Stimulated activated CD4-positive, alpha-beta T cell treated with anti-CD3 and anti-CD28 coated beads, Interleukin-15, amount 100 ng/mL, for 24 hours (primary cell): ENCODE measurements at regions not wholly inside any gene's neighbourhood (a gene's known extent, or its start where the extent isn't known, plus 50 kb on each side); places are given as distances from the start of the nearest gene placed in this dataset.
"Not testable (repeated sequence)": the region's sequence is repeated elsewhere in the genome, so short reads cannot be mapped to it uniquely, and the experiment has no call there.

Experiments
- DNase-seq: peaks from one replicate; pipeline ENCODE4 v3.0.0-alpha.2; 2020

DNA sequence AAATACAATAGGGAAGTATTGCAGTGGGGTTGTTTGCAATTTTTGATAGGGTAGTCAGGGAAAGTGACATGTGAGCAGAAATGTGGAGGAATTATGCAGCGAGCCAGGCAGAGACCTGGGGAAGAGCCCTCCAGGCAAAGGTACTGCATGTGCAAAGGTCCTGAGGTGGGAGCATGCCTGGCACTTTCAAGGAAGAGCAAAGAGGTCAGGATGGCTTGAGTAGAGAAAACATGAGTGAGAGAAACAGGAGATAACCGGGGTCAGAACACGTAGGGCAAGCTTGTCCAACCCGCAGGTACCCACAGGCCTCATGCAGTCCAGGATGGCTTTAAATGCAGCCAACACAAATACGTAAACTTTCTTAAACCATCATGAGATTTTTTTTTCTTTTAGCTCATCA, 71.0 kb downstream of the COQ2 start:
- no peak for DNase-seq

DNA sequence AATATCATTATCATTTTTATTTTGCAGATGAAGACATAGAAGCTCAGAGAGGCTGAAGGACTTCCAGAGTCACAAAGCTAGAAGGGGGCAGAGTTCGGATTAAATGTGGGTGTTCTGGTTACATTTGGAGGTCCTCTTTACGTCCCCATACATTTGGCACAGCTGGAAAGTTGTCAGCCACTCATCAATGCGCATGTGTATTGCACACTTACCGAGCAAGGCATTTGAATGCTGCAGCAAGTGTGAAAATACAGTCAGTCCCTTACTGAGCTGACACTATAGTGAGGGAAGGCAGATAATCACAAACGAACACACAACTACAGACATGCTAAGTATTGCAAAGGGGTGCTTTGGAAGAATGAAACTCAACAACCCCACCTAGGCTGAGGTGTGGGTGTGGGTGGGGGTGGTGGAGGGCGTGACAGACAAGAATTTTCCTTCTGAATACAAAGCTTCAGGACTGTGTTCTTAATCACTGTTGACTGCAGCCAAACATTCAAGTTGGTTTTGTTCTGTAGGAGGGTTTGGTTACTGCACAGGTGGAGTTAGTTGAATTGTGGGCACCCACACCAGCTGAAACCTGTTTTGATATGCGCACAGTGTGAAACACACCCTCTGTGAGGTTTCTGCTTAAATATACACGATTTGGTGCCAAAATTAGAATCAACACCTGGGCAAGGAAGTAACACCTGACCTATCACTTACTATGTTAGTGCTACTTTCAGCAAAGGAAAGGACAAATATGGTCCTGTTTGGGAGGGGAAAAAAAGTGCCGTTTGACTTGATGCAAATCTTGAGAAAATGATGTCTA, 72.4 kb downstream of the COQ2 start:
- peak; percentile 28 for DNase-seq

DNA sequence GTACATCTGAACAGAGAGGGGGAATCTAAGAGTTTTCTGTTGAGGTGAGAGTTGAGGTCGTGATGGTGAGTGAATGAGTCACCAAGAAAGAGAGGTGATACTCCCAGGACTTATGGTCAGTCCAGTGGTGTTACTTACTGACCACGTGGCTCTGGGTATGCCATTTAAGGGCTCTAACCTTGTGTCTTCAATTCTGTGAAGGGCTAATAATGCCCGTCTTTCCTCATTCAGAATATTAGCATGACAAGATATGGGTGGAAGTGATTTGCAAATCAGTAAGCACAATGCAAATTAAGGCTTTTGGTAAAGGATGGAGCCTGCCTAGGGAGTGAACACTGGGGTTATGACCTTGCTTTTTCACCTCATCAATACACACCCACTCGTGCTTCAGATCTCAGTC, 75.2 kb downstream of the COQ2 start:
- no peak for DNase-seq

DNA sequence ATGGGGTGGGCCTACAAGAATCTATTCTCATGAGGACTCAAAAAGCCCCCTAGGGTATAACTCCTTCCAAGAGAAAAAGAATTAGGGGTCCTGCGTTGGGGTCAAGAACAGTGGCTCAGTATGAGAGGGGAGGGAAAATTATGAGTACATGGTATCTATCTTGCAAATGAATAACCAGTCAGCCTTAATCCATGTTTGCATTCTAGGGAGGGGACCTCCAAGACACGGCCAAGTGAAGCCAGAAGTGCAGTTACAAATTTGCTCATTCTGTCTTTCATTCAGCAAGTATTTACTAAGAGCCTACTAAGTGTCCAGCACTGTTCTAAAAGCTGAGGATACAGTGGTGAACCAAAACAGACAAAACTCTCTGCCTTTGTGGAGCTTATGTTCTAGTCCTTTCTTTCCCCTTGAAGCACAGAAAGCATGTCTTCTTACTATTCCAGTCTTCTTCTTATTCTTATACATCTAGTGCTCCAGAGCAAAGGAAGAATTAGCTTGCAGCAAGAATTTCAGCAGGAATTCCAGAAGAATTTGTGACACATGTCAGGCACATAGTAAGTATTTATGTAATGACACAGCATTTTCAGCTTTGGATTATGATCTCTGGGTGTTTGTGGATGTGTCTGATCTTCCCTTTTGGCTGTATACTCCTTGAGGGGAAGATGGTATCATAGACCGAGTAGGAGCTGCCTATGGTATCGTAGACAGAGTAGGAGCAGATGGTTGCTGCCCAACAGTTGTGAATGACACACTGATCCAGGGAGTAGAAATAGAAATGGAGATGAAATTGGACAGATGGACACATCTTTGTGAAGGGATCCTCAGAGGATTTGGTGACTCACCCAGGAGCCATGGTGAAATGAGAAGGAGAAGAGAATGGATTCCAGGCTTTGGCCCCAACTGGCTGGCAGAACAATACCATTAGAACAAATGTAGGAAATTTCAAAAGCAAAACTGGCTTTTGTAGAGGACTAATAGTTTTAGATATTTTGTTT, 75.9 kb downstream of the COQ2 start:
- no peak for DNase-seq

GRCh38 chr4:83207497-83208101, 77.0 kb downstream of the COQ2 start:
- no peak for DNase-seq

DNA sequence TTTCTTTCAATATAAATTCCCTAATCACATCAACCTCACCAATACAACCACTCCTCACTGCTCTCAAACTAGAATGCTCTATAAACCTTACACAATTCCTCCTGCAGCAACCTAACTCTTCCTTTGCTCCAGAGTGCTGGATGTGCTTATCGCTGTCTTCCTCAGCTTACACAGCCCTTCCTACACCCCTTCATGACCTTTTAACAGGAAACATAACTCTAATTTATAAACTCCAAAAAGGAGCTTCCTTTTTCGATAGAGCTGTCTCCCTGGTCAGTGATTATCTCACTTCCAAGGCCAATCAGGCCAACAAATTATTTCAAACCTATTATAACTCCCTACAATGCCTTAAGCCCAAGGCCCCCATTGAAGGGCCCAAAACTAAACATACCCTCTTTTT, 78.8 kb downstream of the COQ2 start:
- no peak for DNase-seq

DNA sequence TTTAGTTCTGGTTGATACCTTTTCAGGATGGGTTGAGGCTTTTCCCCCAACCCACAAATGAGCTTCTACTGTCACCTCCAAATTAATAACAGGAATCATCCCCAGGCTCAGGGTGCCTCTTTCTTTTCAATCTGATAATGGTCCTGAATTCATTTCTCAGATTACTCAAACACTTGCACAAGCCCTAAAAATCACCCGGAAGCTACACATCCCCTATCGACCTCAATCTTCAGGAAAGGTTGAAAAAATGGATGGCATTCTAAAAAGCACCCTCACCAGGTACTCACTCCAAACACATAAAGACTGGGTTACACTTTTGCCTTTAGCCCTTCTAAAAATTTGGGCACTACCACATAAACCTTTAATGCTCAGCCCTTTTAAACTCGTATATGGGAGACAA, 79.9 kb downstream of the COQ2 start:
- DNase-seq = no peak

- DNase-seq = no peak
These were observed 82.8 kb downstream of the COQ2 start for GRCh38 chr4:83201761-83202160.

GRCh38 chr4:83197555-83198235, 83.2 kb upstream of the PLAC8 start:
- no peak for DNase-seq

DNA sequence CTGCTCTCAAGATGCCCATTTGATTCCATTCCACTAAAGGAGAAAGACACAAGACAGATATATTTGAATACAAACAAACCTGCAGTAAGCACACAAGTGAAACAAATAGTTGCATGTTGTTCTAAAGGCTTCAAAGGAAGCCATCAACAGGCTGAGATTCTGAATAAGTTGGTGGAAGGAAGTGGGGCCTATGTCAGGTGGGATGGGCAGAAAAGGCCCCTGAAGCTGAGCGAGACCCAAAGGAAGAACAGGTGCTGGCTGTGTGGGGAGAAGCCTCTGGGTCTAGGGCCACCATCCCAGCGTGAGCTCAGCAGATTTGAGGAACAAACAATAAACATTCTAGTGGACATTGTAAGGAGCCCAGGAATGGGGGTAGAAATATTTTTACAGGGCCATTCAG, 82.4 kb upstream of the PLAC8 start:
- DNase-seq = no peak

DNA sequence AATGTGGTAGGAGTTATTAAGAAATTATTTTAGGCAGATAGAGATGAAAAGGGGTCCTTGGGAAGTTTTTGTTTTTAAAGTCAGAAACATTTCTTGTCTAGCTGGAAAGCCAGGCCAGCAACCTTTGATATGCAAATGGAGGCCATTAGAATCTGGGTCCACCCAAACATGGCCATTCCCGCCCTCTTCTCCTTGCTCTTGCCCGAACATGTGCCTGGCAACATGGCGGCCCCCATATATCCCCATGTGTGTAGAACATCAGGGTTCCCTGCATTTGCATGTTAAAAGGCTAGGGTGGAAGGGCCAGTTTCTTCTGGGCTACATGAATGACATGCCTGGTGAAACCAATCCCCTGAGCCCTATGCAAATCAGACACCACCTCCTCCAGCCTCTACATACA, 80.7 kb upstream of the PLAC8 start:
- no peak for DNase-seq

GRCh38 chr4:83194588-83194987, 80.1 kb upstream of the PLAC8 start:
- not testable (repeated sequence) for DNase-seq

GRCh38 chr4:83192634-83193033, 78.1 kb upstream of the PLAC8 start:
- no peak for DNase-seq

GRCh38 chr4:83191026-83191425, 76.5 kb upstream of the PLAC8 start:
- no peak for DNase-seq

GRCh38 chr4:83189631-83190136, 75.2 kb upstream of the PLAC8 start:
- DNase-seq = no peak

GRCh38 chr4:83180431-83180968, 66.0 kb upstream of the PLAC8 start:
- DNase-seq = no peak

- DNase-seq = no peak
These were observed 64.7 kb upstream of the PLAC8 start for GRCh38 chr4:83179205-83179604.

DNA sequence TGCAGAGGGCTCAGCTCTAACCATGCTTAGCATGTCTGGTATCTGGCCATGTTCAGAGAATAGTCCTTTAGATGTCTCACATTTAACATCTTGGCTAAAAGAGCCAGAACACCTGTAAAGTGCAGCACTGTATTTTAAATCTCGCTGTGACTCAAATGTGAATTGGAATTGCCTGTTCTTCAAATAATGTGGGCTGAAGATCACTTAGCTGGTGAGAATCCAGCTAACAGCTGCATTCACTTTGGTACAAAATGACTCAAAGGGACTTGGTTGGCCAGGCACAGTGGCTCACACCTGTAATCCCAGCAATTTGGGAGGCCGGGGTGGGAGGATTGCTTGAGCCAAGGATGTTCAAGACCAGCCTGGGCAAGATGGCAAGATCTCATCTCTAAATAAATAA, 63.5 kb upstream of the PLAC8 start:
- no peak for DNase-seq

DNA sequence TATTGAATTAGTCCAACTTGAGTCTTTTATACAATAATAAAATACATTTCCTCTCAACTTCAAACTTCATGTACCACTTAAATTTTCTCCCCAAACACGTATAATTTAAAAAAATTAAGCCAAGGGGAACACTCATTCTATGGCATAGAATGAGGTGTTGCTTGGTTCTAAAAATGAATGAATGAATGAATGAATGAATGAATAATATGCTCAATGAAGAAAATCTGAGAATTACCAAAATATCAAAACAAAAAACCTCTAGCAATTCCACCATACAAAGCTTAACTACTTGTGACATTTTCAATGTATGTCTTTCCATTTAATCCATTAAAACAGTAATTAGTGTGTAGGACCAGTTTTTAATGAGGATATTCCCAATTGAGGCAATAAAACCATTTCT, 62.7 kb upstream of the PLAC8 start:
- no peak for DNase-seq

GRCh38 chr4:83174844-83175414, 60.4 kb upstream of the PLAC8 start:
- no peak for DNase-seq

- DNase-seq = no peak
These were observed 57.8 kb upstream of the PLAC8 start for GRCh38 chr4:83172371-83172770.

GRCh38 chr4:83171436-83172039, 57.0 kb upstream of the PLAC8 start:
- no peak for DNase-seq
